HEK293T (cell line): ENCODE measurements at regions not wholly inside any gene's neighbourhood (a gene's known extent, or its start where the extent isn't known, plus 50 kb on each side); places are given as distances from the start of the nearest gene placed in this dataset.

Experiments used
- CTCF ChIA-PET: fragments of 350-600 bp; formaldehyde crosslinking; extraction: SDS; loops from one replicate; lab custom pipeline; 2021; ENCODE audit warnings: antibody characterized with exemption, inconsistent platforms; lab: Yijun Ruan, JAX
- POLR2A ChIA-PET: fragments of 350-600 bp; formaldehyde crosslinking; extraction: SDS; loops from one replicate; lab custom pipeline; 2020; ENCODE audit warnings: antibody characterized with exemption, inconsistent platforms; lab: Yijun Ruan, JAX
- DNase-seq: peaks from one replicate; pipeline ENCODE4 v3.0.0; 2012; ENCODE audit warnings: mixed read lengths; ENCODE audit errors: extremely low spot score
- ARNT ChIP-seq: fragments of 450-650 bp; IDR thresholded peaks from 2 replicates; pipeline ENCODE4 v1.6.1; 2017; ENCODE audit warnings: mild to moderate bottlenecking
- BHLHE40 ChIP-seq: fragments of 450-650 bp; IDR thresholded peaks from 2 replicates; pipeline ENCODE4 v1.6.1; 2016; ENCODE audit warnings: mild to moderate bottlenecking, moderate library complexity, borderline replicate concordance
- CTBP1 ChIP-seq: fragments of 450-650 bp; IDR thresholded peaks from 2 replicates; pipeline ENCODE4 v1.6.1; 2016; ENCODE audit warnings: borderline replicate concordance
- ELF4 ChIP-seq: fragments of 450-650 bp; IDR thresholded peaks from 2 replicates; pipeline ENCODE4 v1.6.1; 2017; ENCODE audit warnings: antibody characterized with exemption
- FOXA1 ChIP-seq: fragments of 450-650 bp; IDR thresholded peaks from 2 replicates; pipeline ENCODE4 v1.6.1; 2016; ENCODE audit warnings: mild to moderate bottlenecking
- FOXK2 ChIP-seq: fragments of 450-650 bp; IDR thresholded peaks from 2 replicates; pipeline ENCODE4 v1.6.1; 2016; ENCODE audit warnings: mild to moderate bottlenecking
- FOXM1 ChIP-seq: fragments of 450-650 bp; IDR thresholded peaks from 2 replicates; pipeline ENCODE4 v1.6.1; 2017; ENCODE audit warnings: mild to moderate bottlenecking, borderline replicate concordance
- HDGF ChIP-seq: fragments of 450-650 bp; IDR thresholded peaks from 2 replicates; pipeline ENCODE4 v1.6.1; 2017; ENCODE audit warnings: antibody characterized with exemption, borderline replicate concordance
- L3MBTL2 ChIP-seq: fragments of 450-650 bp; conservative IDR thresholded peaks from 2 replicates; pipeline ENCODE4 v1.6.1; 2016; ENCODE audit warnings: mild to moderate bottlenecking
- LEF1 ChIP-seq: fragments of 450-650 bp; IDR thresholded peaks from 2 replicates; pipeline ENCODE4 v1.6.1; 2017; ENCODE audit warnings: mild to moderate bottlenecking, borderline replicate concordance
- NFRKB ChIP-seq: fragments of 450-650 bp; IDR thresholded peaks from 2 replicates; pipeline ENCODE4 v1.6.1; 2016; ENCODE audit warnings: mild to moderate bottlenecking, moderate library complexity
- PKNOX1 ChIP-seq: fragments of 450-650 bp; IDR thresholded peaks from 2 replicates; pipeline ENCODE4 v1.6.1; 2016
- SP1 ChIP-seq: fragments of 450-650 bp; IDR thresholded peaks from 2 replicates; pipeline ENCODE4 v1.6.1; 2017
- SUZ12 ChIP-seq: fragments of 450-650 bp; IDR thresholded peaks from 2 replicates; pipeline ENCODE4 v1.6.1; 2016; ENCODE audit warnings: mild to moderate bottlenecking
- TARDBP ChIP-seq: fragments of 450-650 bp; IDR thresholded peaks from 2 replicates; pipeline ENCODE4 v1.6.1; 2016
- ZNF384 ChIP-seq: fragments of 450-650 bp; IDR thresholded peaks from 2 replicates; pipeline ENCODE4 v1.6.1; 2016

DNA sequence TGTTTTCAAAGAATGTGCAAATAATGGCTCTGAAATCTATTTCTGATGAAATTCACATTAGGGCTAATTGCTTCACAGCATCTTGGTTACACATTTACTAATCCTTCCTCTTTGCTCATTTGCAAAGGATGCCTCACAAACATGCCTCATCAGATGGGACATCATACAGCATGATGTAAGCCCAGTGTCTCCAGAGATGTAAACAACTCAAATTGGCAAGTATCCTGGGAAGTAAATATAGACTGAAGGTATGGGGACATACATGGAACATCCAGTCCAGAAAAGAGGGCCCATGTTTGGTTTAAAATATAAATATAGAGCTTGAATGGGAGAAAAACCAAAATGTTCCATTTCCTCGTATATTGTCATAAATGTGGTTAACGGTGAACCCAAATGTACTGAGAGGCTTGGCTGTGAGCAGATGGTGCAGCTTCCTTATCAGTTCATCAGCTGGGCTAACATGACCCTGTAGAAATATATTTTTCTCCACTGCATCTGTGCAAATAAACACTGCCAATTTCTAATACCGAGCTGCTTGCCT is 142.9 kb upstream of the NUDT7 start:
- DNase-seq: no peak
- POLR2A ChIA-PET: no interaction called here
- TF ChIP-seq BHLHE40: no peak
- CTCF ChIA-PET: interaction anchor here (0.5 kb wide), 1 partner anchor 81 kb away, joined by 4 read pairs; no protein-coding TSS in a partner anchor

- ChIA-PET POLR2A (interaction anchor here (0.9 kb wide), 1 partner anchor 145 kb away, joined by 3 read pairs; no protein-coding TSS in a partner anchor), CTCF (interaction anchor here (0.7 to 6.2 kb wide), 3 partner anchors 21 to 344 kb away, joined by 3 to 67 read pairs (median 20); no protein-coding TSS in a partner anchor)
- no peak for DNase-seq
- TF ChIP-seq TARDBP: no peak
- no peak for TF ChIP-seq ZNF384
- no peak for TF ChIP-seq L3MBTL2
- no peak for TF ChIP-seq FOXM1
- no peak for TF ChIP-seq SP1
- TF ChIP-seq FOXK2: no peak
- no peak for TF ChIP-seq FOXA1
- TF ChIP-seq HDGF: no peak
- TF ChIP-seq ELF4: no peak
- no peak for TF ChIP-seq LEF1
- TF ChIP-seq CTBP1: no peak
- TF ChIP-seq NFRKB: no peak
- no peak for TF ChIP-seq PKNOX1
- no peak for TF ChIP-seq SUZ12
- TF ChIP-seq BHLHE40: no peak
- TF ChIP-seq ARNT: no peak
Observed at GRCh38 chr16:77581706-77582105, 140.6 kb upstream of the NUDT7 start.

DNA sequence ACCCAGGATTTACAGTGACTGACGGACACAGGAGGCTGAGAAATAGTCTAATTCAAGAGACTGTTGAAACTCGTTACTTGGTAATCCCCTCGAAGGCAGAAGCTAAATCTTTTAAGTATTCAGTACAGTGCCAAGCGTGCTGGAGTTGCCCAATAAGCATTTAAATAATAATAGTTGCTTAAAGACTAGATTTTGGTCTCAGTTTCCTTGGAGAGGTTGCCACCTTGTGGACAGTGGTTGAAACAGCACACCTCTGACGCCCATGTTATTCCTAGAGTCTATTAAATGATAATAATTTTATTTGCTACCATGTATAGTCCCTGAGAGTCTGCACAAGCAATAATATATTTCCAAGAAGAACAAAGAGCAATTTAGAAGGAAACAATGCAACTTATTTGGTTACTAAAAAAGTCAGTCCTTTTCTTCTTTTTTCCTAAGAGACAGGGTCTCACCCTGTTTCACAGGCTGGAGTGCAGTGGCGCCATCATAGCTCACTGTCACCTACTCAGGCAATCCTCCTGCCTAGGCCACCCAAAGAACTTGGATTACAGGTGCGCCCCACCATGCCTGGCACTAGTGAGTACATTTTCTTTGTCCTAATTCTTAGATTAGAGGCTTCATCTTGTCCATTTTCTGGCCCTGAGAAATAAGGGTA is 138.0 kb upstream of the NUDT7 start:
- TF ChIP-seq FOXM1 (no peak), TARDBP (no peak), NFRKB (no peak), L3MBTL2 (no peak), ZNF384 (no peak), FOXA1 (no peak)
- peak; percentile 57 for DNase-seq
- ChIA-PET POLR2A (interaction anchor here (1.5 to 1.9 kb wide), 2 partner anchors 146 to 148 kb away, joined by 4 to 7 read pairs; partner anchors contain the start of gene ADAMTS18), CTCF (interaction anchor here (0.7 to 6.2 kb wide), 15 partner anchors 10 to 354 kb away, joined by 3 to 67 read pairs (median 4); partner anchors contain the start of gene ADAMTS18)

DNA sequence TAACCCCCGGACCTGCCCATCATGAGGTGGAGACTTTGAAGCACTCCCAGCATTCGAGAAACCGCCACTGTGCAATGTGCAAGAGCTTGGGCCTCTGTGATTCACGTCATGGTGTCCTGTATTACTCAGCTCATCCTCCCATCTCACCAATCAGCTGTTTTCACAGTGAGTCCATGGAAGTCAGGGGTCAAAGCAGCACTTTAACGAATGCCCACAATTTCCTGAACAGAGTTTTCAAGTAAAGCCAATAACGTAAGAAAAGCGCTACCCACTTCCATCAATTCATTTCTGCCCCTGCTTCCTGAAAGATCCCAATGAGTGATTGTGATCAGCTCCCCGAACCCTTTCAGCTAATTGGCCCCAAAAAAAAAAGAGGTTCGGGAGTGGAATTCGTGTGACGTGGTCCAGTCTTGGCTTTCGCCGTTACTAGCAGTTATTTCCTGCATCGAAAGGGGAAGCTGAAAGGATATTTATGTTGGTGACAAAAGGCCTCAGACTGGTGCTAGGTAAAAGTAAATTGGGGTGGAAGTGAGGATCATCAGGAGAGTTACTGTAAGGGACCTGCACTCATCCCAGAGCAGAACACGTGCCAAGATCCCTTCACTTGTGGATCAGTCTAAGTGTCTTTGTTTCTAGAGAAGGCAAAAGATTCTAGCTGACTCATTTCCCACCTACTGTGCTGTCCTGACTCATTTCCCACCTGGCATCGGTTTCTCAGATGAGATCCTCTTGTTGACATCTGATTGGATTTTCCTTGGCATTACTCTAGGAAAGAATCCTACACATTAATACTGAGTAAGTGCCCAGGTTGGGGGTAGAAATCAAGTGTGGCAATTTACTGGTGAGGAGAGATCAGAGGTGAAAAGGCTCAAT is 136.7 kb upstream of the NUDT7 start:
- TF ChIP-seq LEF1 (no peak), FOXK2 (no peak), ARNT (no peak), FOXA1 (no peak), ZNF384 (no peak), SP1 (no peak), L3MBTL2 (no peak), HDGF (no peak), NFRKB (no peak), FOXM1 (no peak), PKNOX1 (no peak), TARDBP (no peak), ELF4 (no peak), SUZ12 (no peak), CTBP1 (no peak), BHLHE40 (no peak)
- ChIA-PET POLR2A (no interaction called here), CTCF (interaction anchor here (0.7 to 6.2 kb wide), 6 partner anchors 145 to 355 kb away, joined by 4 to 67 read pairs (median 7); partner anchors contain the start of gene ADAMTS18)
- no peak for DNase-seq

GRCh38 chr16:77588389-77588788 is 133.9 kb upstream of the NUDT7 start:
- no peak for TF ChIP-seq SUZ12
- no peak for TF ChIP-seq NFRKB
- DNase-seq: no peak
- POLR2A ChIA-PET: no interaction called here
- CTCF ChIA-PET: interaction anchor here (2.0 kb wide), 1 partner anchor 351 kb away, joined by 5 read pairs; no protein-coding TSS in a partner anchor

DNA sequence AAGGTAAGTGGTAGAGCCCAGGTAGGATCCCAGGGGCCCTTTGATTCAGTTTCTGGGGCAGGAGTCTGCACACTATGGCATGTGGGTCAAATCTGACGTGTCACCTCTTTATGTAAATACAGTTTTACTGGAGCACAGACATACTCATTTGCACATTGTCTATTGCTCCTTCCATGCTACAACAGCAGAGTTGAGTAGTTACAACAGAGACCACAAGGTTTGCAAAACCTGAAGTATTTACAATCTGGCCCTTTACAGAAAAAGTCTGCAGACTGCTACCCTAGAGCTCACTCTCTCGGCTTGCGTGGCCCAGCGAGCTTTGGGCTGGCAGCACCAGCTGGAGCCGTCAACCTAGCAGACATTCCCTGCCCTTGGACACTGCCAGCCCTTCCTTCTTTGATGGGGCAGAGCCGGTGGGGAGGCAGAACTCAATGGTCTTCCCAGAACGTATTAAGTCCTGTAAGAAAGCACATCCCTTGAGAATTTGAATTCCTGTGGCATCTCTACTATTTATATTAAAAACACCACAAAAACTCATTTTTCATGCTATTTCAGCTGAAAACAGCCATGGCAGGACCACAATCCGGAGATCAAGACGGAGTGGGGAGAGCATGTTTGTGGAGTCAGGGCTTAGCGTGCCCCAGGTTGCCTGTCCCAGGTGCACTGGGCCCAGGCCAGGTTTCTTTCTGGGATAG is 133.1 kb upstream of the NUDT7 start:
- no peak for TF ChIP-seq ARNT
- no peak for TF ChIP-seq NFRKB
- no peak for TF ChIP-seq L3MBTL2
- TF ChIP-seq FOXK2: no peak
- TF ChIP-seq ZNF384: no peak
- TF ChIP-seq PKNOX1: no peak
- TF ChIP-seq HDGF: no peak
- TF ChIP-seq BHLHE40: no peak
- no peak for TF ChIP-seq FOXM1
- no peak for TF ChIP-seq ELF4
- no peak for TF ChIP-seq FOXA1
- TF ChIP-seq LEF1: no peak
- no peak for TF ChIP-seq TARDBP
- no peak for TF ChIP-seq SP1
- no peak for TF ChIP-seq CTBP1
- no peak for TF ChIP-seq SUZ12
- DNase-seq: no peak
- POLR2A ChIA-PET: no interaction called here
- CTCF ChIA-PET: interaction anchor here (2.0 kb wide), 1 partner anchor 352 kb away, joined by 5 read pairs; no protein-coding TSS in a partner anchor
